Activated CD8-positive, alpha-beta memory T cell treated with anti-CD3 and anti-CD28 coated beads, Interleukin-2, amount 50 U/mL, for 48 hours (primary cell): ENCODE measurements at regions not wholly inside any gene's neighbourhood (a gene's known extent, or its start where the extent isn't known, plus 50 kb on each side); places are given as distances from the start of the nearest gene placed in this dataset.
"Not testable (repeated sequence)": the region's sequence is repeated elsewhere in the genome, so short reads cannot be mapped to it uniquely, and the experiment has no call there.

Experiments
- DNase-seq: peaks from one replicate; pipeline ENCODE4 v3.0.0-alpha.2; 2020

GRCh38 chr18:73614812-73615211 is 532.8 kb downstream of the FBXO15 start:
- no peak for DNase-seq

DNA sequence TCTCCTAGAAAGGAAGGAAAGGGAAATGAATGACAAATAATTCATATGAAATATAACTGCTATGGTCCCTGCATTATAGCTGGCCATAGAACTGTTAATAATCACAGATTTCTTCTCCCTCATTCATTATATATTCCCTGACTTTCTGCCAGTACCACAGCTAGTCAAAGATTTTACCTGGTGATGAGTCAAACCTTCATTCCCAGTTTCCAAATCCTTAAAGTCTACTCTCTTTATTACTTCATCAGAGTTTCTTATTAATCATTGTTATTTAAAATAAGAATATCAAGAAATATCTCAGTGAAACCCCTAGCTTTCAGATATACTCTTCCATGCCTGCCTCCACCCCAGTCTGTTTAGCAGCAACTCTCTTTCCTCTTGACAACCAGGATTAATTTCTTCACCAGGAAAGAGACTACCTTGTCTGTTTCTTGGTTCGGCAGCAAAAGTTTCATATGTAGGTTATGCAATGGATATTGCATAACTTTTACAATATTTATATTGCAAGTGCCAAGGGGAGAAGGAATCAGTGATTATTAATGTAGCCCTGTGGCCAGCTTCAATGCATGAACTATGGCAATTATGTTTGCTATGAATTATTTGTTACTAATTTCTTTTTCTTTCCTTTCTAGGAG is 533.8 kb downstream of the FBXO15 start:
- no peak for DNase-seq

DNA sequence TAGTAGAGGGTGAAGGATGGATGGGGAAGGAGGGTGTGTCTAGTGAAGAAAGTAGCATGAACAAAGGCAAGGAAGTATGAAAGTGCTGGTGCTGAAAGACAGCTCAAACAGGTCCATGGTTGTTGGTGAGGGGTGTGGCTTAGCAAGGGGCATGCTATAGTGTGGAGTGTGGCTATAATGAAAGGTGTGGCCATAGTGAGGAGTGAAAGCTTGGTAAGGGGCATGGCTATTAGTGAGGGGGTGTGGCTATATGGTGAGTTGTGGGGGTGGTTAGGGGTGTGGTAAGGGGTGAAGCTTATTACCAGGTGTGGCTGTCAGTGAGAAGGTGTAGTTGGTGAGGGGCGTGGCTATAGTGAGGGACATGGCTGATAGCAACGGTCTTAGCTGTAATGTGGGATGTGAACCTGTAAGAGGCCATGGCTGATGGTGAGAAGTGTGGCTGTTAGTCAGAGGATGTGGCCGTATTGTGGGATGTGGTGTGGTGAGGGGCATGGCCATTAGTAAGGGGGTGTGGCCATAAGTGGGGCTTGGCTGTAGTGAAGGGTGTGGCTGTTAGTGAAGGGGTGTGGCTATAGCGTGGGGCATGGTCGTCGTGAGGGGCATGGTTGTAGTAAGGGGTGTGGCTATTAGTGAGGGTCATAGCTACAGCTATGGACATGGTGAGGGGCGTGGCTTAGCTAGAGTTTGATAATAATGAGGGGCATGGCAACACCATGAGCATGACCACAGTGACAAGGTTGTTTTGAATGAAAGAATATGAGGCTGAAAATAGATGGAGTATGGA is 549.6 kb downstream of the FBXO15 start:
- DNase-seq = no peak

- DNase-seq = no peak
Observed at GRCh38 chr18:73594749-73595148, 552.9 kb downstream of the FBXO15 start.

GRCh38 chr18:73593207-73593606 is 554.4 kb downstream of the FBXO15 start:
- no peak for DNase-seq

DNA sequence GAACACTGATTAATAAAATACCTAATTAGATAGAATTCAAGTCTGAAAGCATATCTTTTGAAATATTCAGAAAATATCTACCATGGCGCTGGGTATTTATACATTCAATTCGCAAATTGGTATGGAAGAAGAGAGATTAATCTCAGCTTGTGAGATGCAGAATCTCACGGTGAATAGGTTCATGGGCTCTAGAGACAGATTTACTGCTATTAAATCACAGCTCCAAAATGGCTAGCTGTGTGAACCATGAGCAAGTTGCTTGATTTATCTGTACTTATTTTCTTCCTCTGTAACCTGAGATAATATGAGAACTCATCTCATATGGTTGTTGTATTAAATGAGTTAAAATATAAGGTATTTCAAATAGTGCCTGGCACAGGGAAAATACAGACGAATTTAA is 556.7 kb downstream of the FBXO15 start:
- DNase-seq = no peak

GRCh38 chr18:73579698-73580097 is 567.9 kb downstream of the FBXO15 start:
- no peak for DNase-seq

- no peak for DNase-seq
Observed at GRCh38 chr18:73577365-73577764, 570.3 kb downstream of the FBXO15 start.

DNA sequence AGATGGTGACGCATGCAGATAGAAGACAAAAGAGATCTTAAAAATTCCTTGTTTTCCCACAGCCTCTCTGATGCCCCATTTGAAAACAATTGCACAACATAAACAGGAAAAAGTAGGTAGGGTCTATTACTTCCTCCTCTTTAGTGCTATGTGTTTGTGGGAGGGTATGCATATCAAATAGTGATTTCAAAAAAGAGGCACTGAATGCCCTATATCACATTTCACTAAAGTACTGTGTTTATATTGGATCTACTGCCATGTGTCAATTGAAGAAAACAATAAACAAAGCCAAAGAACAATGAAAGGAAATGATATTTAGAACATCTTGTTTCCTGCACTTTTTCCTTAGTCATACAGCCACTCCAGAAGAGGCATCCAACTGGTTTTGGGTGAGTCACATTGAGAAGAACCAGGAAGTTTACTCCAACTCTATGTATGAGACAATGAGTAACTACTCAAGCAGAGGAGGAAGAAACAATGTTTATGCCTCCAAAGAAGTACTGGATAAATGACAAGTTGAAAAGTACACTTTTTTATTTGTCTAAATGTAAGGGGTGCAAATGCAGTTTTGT is 583.6 kb downstream of the FBXO15 start:
- no peak for DNase-seq

- DNase-seq = no peak
Observed at GRCh38 chr18:73563345-73563744, 584.3 kb downstream of the FBXO15 start.

DNA sequence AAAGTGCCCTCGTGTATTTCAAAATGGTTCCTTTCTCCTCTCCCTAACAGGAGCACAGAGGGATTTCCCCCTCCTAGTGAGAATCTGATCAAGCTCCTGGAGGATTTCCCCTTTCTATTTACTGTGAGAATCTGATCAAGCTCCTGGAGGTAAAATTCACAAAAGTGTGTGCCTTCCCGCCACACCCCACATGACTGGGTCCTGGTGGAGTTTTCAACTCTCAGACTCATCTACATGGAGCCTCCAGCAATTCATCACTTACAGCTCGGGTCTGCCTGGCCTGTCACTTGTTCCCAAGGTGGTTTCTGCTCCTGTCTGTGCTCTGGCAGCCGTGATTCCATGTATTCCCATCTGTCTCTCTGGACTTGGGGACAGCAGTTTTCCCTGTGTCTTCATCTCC is 590.7 kb downstream of the FBXO15 start:
- DNase-seq = no peak

DNA sequence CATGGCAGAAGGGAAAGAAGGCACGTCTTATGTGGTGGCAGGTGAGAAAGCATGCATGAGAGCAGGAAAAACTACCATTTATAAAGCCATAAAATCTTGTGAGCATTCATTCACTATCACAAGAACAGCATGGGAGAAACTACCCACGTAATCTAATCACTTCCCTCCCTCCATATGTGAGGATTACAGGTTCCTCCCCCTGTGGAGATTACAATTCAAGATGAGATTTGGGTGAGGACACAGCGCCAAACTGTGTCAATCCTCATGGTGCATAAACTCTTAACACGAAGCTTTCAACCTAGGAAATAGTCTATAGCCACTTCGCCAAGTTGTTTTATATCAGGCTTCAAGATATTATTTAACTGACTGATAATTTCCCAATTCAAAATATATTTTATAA is 595.5 kb downstream of the FBXO15 start:
- no peak for DNase-seq

DNA sequence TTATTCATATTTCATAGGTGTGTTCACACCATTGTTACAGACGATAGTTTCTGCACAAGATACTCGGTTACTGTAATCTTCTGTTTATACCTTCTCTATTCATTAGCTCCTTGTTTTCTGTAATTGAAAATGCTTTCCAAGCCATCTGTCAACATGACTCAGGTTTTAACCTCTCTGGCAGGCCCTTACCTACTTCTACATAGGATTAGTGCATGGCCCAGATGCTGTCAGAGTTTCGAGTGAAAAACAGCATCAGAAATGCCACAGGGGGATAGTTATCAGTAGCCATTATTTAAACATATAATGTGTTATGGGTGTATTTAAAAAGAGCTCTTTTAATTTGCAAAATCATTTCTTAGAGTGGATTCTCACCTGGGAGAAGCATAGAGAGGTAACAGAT is 596.4 kb downstream of the FBXO15 start:
- no peak for DNase-seq

DNA sequence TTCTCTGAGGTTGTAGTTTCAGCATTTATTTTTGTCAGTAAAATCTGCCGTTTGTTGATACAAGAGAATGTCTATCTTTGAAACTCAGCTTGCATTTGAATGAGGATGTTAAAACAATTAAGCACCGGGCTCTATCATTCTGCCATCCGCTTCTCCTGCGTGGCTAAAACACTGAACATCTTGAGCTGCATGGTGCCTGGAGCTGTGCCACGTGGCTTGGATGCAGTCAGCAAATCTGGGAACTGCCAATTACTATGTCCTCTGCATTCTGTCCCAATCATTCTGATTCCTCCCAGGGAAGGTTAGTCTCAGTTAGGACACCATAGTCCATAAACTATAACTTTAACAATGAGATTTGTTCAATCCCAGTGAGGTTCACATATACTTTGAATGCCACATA is 598.4 kb downstream of the FBXO15 start:
- no peak for DNase-seq

- no peak for DNase-seq
Observed at GRCh38 chr18:73545472-73545871, 602.2 kb downstream of the FBXO15 start.

DNA sequence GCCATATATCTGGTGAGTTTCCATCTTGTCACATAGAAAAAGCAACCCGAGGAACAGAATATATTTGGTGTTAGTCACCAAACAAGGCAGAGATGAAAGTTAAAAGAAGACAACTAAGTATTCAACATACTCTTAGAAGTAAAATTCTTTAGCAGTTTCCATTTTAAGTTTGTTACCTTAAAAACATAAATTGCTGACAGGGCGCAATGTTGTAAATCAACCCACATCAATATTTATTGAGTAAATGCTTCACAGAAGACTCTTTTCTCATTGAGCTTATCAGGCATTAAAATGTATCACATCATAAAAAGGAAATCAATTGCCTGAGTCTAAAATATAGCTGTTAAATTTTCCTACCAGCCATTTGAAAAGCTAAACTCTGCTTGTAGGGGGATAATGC is 603.0 kb downstream of the FBXO15 start:
- no peak for DNase-seq

- no peak for DNase-seq
Observed at GRCh38 chr18:73544032-73544431, 603.6 kb downstream of the FBXO15 start.

DNA sequence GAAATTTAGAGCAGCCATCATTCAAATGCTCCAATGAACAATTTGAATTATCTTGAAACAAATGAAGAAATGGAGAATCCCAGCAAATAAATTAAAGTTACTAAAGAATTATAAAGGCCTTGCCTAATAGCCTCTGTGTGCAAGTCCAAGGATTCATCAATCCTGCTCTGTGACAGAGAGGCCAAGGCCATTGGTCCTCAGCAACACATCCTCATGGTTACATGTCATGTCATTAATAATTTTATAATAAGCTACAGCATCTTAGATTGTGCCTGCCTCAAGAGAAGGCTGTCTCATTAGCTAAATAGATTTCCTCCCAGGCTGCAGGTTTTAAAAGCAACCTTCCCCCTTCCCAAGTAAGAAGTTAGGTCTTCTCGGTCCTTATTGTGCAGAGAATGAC is 611.6 kb downstream of the FBXO15 start:
- no peak for DNase-seq

DNA sequence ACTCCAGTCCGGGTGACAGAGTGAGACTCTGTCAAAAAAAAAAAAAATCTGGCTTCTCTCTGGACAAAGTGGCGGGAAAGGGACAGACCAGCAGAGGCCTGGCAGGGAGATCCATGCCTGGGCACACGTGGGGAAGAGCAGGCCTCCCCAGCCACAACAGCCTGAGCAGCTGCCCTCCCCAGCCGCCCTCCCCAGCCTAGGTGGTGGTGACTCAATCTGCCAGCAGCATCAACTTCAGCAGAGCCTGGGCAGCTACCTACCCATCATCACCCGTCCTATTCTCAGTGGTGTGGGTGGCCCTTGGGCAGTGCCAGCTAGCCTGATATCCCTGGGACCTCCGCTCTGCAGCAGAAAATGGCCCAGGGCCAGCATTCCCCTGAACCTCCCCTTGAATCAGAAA is 612.4 kb downstream of the FBXO15 start:
- DNase-seq = no peak

DNA sequence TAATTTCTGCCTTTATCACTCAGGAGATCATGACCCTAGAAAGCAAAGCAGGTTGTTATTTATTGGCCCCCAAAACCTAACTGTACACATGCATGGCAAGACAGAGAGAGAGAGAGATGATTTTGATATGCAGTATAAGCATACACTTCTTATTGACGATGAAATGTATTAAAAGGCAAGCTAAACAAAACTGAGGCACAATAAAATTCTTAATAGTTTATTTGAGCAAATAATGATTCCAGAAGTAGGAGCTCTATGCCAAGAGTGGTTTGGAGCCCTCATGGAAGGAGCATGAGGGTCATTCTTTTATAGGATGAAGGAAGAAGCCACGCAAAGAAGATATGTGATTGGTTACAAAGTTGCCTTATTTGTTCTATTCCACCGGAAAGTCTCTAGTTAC is 616.0 kb downstream of the FBXO15 start:
- DNase-seq = no peak

DNA sequence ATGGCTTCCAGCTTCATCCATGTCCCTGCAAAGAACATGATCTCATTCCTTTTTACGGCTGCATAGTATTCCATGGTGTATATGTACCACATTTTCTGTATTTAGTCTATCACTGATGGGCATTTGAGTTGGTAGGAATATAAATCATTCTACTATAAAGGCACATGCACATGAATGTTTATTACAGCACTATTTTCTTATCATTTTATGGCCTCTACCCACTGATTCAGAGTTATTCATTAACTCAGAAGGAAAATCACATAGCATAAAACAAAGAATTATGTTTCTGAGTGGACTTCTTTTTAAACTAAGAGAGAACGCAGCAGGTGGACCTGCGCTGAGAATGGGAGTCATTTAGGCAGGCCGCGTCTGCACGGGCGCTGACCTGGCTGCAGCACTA is 619.6 kb downstream of the FBXO15 start:
- no peak for DNase-seq

- no peak for DNase-seq
Observed at GRCh38 chr18:73520229-73520628, 627.4 kb downstream of the FBXO15 start.

DNA sequence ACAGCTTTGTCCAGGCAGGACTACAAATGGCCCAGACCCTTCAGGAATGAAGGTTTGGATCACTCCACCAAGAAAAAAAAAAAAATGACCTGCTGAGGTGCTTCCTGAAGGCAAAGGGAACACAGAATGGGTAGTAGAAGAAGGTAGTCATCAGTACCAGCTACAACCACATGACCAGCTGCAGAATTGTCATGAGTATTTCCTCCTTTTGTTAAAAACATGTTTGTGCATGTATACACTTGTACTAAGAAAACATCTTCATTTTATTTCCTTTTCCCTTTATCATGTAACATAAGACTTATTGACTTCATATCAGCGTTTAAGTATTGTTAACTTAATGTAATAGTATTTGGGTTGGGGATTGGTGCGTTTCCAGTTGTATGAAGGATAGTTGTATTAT is 631.6 kb downstream of the FBXO15 start:
- not testable (repeated sequence) for DNase-seq

DNA sequence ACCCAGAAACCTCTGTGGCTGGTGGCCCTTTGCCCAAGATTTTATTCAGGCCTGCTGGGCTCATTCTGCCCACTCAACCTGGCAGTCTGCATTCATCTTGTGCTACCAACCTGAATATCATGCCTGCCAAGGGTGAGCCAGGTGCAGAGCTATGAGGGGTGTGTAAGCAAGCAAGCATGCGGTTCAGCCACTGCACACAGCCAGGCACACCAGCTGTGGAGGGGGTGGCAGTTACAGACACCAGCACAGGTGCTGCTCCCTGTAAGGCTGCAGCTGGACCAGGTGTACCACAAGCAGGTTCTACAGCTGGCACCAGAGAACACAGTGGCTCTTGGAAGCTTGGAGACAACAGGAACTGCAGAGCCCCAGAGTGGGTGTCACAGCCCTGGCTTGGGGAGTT is 633.2 kb downstream of the FBXO15 start:
- DNase-seq = no peak
